ENCODE measurements at regions not wholly inside any gene's neighbourhood (a gene's known extent, or its start where the extent isn't known, plus 50 kb on each side); places are given as distances from the start of the nearest gene placed in this dataset.

- ChIA-PET SMC1A (ENCODE audit: uncharacterized antibody, unreplicated experiment) (no interaction called here), CTCF (interaction anchor here (0.6 kb wide), 1 partner anchor 521 kb away, joined by 3 read pairs; no protein-coding TSS in a partner anchor), POLR2A (no interaction called here), RAD21 (ENCODE audit: unreplicated experiment) (no interaction called here)
- H3K4me2 ChIP-seq (ENCODE audit: control insufficient read depth, insufficient read depth): no peak overlapping the region
- H3K27me3 ChIP-seq (replicated peaks in 1 of 2; ENCODE audit: control insufficient read depth in 2 of 2, insufficient read depth in 2 of 2, low read length in 1 of 2): no peaks in the 10 kb centered on the region
- in situ Hi-C loops (cut with MboI): no loop called here
- FAIRE-seq: no peak
- no peaks in the 10 kb centered on the region for H3K4me1 ChIP-seq (ENCODE audit: control insufficient read depth, insufficient read depth, low read length)
- intact Hi-C loops (cut with micrococcal nuclease; ENCODE audit: unreplicated experiment): loop anchor here (1.0 kb wide), 1 partner anchor 12 kb away; no protein-coding TSS in a partner anchor
- no TSS peak for BruUV-seq (replicated peaks)
- TF ChIP-seq SKIL (IDR thresholded peaks at IDR 0.05; ENCODE audit: low read depth, poor library complexity, severe bottlenecking) (no peak), ZZZ3 (IDR thresholded peaks at IDR 0.05; ENCODE audit: control insufficient read depth, insufficient read length, low read depth) (no peak), ESRRA (IDR thresholded peaks at IDR 0.05; ENCODE audit: low read length) (no peak), TARDBP (IDR thresholded peaks at IDR 0.05; ENCODE audit: borderline replicate concordance) (no peak), TCF3 (IDR thresholded peaks at IDR 0.05; ENCODE audit: borderline replicate concordance, insufficient read depth, low read depth, low read length) (no peak), SMAD5 (IDR thresholded peaks at IDR 0.05; ENCODE audit: low read depth) (no peak), BACH1 (IDR thresholded peaks at IDR 0.05; ENCODE audit: borderline replicate concordance) (no peak), STAT3 (IDR thresholded peaks at IDR 0.05; ENCODE audit: low read depth, low read length) (no peak), MEF2A (IDR thresholded peaks at IDR 0.05; ENCODE audit: insufficient read depth, low read depth, low read length) (no peak), TCF12 (IDR thresholded peaks at IDR 0.05; ENCODE audit: low read depth, low read length) (no peak), SMC3 (IDR thresholded peaks at IDR 0.05; ENCODE audit: borderline replicate concordance, low read length) (no peak), NR2F1 (conservative IDR thresholded peaks at IDR 0.05) (no peak)
- no peak overlapping the region for H3K4me3 ChIP-seq
- ATAC-seq: no peak
- 0% methylated on average over 1 of the region's 1 CpG for WGBS (ENCODE audit: insufficient coverage, insufficient replicate concordance, low lambda C conversion rate, missing lambda C conversion rate)
- no peak overlapping the region for H3K27ac ChIP-seq (ENCODE audit: control insufficient read depth, insufficient read depth)
- H4K20me1 ChIP-seq (ENCODE audit: control insufficient read depth, insufficient read depth): no peaks in the 10 kb centered on the region
- H3K36me3 ChIP-seq (ENCODE audit: control insufficient read depth in 2 of 2, insufficient read depth in 2 of 2, low read length in 1 of 2): no peaks in the 10 kb centered on the region
- H2AFZ ChIP-seq (ENCODE audit: control insufficient read depth, low read depth, low read length): no peak overlapping the region
- H3K79me2 ChIP-seq (ENCODE audit: control insufficient read depth, insufficient read depth, low read length): no peaks in the 10 kb centered on the region
- no peak overlapping the region for H3K9ac ChIP-seq (ENCODE audit: control insufficient read depth, insufficient read depth, low read length)
- no peaks in the 10 kb centered on the region for H3K9me3 ChIP-seq (replicated peaks; ENCODE audit: control insufficient read depth, insufficient read depth, low read length)
- DNase-seq (ENCODE audit: low read depth, low spot score): no peak
Measured at GRCh38 chr18:29660777-29661176, 1381.8 kb downstream of the DSC3 start.
